ENCODE measurements at regions not wholly inside any gene's neighbourhood (a gene's known extent, or its start where the extent isn't known, plus 50 kb on each side); places are given as distances from the start of the nearest gene placed in this dataset.

DNA sequence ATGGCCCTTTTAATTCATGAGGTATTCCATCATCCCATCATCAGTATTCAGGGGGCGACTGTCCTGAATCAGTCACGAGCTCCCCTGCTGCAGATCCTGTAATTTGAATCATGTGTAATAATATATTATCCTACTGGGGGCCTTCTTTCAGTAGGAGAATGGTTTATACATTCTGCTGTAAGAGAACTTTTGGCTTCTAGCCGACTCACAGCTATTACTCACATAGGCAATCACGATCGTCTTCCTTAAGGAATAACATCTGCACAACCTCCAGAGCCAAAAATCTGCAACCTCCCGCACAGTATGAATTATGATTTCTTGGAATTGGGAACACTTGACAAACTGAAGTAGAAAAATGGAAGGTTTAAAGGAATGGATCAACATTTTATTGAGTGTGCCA is 343.0 kb downstream of the USP25 start:
- DNase-seq (ENCODE audit: low read depth), result no peak

DNA sequence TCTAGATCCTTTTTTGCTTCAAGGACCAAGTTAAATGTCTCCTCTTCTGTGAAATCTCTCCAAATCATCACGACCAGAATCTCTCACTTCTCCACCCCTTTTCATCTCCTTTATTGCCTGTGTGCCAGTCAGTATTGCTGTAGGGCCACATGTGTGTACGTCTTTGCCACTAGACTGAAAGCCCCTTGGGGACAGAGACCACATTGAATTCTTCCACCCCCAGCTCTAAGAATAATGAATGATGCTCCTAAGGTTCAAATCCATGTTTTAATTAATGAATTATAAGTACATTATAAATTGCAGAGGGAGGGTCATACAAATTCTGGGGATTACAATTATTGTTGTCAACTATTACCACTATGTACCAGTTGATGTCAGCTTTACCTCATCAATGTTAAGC is 343.8 kb downstream of the USP25 start:
- no peak for DNase-seq (ENCODE audit: low read depth)

DNA sequence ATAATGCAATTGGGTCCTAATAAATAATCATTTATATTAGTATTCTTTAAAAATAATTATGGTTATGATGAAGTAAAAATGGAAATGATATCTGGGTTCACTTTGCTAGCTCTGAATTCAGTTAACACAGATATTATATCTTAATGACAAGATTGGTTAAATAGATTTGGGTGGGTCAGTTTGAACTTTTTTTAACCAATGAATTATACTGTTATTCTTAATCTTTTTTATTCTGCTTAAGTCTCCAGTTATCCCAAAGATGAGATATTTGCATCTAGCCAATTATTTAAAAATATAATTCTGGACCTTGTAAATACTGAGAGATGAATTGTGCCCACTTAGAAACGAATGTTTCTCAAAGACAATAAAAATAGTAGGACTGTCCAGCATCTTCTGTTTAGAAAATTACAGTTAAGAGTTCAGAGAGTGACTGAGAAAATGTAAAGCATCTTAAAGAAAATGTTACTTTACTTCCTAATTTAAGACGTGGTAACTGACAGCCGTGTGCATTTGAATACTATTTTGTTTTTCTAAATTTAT is 345.2 kb downstream of the USP25 start:
- no peak for DNase-seq (ENCODE audit: low read depth)

DNA sequence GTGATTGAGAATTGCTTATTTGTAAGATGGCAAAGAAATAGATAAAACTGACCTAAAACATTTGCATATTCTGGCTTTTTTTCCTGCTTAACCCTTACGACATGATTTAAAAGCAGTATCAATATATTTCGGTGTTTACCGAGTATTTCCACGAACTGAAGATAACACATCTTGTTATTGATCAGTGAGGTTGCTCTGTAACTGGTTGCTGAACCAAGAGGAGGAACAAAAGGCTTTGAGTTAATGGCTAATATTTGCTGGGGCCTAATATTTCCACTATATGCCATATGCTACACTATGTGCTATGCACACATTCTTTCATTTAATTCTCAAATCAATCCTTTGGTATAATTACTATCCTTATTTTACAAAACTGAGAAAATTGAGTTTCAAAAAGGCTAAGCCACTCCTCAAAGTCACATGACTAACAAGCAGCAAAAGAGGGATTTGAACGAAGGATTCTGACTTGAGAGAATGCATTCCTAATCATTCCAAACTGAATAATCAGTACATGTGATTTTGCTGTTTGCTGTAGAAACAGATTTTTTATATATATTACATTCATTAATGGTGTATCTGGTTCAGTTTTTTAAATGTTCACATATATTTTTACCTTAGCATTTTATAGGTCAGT is 346.0 kb downstream of the USP25 start:
- no peak for DNase-seq (ENCODE audit: low read depth)

DNA sequence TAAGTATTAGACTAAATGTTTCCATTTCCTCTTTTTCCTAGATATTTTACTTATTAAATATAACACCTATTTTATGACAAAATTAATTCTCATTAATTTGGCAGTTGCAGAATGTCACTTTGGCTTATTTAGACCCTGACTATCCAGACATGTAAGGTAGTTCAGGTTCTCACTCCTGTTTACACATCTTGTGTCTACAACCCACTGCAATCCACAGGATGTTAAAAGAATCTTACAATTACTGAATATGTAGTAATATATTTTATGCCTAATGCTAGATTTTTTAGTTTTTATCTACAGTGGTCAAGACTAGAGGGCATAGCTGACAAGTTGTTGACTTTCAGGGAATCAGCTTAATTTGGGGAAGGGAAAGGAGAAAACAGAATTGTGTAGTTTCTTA is 346.7 kb downstream of the USP25 start:
- DNase-seq (ENCODE audit: low read depth), result no peak

DNA sequence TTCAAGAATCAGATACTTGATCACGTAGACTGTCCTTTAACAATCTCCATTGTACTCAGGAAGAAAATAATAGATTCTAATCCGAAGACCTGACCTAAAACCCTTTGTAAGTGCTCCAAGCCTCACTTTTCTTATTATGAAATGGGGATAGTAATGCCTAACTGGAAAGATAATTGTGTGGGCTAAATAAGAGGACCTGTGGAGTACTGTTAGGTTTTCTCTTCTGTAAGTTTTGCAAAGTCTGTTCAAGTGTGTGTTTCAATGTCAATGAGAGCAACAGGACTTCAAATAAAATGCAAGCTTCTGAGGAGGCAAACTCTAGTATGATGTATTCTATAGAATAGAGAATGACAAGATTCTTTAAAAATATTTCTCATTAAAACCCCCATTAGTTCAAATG is 348.6 kb downstream of the USP25 start:
- no peak for DNase-seq (ENCODE audit: low read depth)

DNA sequence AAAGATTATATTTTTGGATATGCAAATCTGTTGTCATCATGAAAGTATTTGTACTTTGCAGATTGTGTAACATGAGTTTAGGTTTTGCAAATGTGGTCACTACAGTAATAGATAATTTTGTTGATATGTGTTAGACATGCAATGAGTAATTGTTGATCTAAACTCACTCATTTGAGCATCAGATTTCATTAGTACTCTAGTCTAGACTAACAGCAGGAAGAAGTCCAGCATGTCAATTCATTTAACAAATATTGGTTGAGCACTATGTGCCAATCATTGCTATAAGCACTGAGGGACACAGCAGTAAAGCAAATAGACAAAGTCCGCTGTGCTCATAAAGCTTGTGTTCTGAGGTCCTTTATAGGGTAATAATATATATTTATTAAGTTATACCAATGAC is 350.0 kb downstream of the USP25 start:
- no peak for DNase-seq (ENCODE audit: low read depth)

DNA sequence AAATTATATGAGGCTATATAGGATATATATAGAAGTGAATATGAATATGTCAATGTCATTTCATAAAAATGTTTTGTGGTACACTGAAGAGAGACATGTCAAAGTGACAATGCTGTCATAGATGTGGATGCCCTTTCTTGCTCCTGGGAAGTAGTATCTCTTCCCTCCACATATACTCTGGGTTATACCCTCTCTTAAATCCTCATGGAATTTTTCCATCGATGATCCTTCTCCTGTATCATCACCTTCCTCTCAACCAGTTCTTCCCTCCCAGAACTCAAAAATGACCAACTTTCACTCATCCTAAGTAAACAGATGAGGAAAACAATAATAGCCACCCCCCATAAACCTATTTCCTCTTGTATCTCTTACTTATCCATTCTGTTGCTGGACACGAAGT is 351.5 kb downstream of the USP25 start:
- DNase-seq (ENCODE audit: low read depth), result no peak

DNA sequence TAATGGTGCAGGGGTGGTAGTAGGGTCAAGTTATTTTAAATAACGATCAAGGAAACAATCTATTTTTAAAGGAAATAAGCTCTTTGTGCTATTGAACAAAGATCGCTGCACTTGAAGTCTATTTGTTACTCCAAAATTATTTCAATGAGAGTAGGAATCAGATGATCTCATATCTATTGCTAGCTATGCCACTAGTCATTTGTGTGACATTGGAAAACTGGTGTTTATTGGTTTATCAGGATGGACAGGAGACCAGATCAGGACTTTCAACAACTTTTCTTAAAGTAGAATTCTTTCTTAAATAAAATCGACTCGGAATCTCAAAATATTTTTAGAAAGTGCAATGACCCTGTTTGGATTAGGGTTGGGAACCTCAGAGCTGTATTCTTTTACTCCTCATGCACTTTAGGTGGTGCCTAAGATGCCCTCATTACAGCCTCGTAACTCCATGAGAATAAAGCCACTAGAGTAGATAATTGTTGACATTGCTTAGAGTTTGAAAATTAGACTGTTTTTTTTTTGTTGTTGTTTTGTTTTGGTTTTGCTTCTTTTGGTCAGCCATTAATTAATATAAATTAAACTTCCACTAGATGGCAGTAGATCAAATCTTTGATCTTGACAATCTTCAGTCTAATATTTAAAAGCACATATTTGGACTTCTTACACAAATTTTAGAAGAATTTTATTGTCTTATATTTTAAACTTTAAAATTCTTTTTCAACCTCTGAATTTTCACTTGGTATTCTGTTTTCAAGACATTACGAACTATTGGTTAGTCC is 352.4 kb downstream of the USP25 start:
- DNase-seq (ENCODE audit: low read depth), result no peak

DNA sequence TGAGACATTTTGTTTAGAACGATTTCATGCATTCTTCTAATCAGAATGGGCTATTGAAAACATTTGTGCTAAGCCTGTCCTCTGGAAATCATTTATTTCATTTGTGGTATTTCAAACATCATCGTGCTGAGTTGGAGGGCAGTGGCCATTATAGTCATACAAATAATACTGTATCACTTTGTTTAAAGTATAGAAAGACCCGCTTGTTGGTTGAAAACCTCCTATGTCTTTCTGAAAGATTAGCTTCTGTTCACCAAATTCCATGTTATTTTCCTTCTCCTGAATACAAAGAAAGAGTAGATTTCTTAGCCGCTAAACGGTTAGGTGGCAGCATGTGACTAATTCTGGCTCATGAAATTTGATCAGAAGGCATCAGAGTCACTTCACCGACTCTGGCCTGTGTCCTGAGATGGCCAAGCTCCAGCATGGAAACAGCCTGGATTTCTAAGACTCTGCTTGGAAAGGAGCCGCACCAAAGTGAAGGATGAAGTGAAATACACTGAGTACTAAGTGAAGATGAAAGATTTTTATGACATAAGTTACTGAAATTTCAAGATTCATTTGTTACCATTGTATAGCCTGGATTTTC is 355.1 kb downstream of the USP25 start:
- peak; percentile 15 for DNase-seq (ENCODE audit: low read depth)

DNA sequence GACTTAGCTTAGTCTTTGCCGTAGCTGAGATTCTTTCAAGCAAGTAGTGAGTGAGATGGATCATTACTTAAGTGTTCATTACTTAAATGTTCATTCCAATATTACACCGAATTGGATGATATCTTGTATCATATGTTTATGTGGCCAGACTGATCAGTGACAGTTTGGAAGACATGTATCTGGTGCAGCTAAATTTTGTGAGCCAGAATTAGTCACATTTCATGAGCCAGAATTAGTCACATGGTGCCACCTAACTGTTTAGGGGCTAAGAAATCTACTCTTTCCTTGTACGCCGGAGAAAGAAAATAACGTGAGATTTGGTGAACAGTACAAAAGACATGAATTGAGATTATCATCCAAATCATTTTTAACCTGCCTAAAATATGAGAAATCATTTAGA is 355.6 kb downstream of the USP25 start:
- DNase-seq (ENCODE audit: low read depth), result no peak

DNA sequence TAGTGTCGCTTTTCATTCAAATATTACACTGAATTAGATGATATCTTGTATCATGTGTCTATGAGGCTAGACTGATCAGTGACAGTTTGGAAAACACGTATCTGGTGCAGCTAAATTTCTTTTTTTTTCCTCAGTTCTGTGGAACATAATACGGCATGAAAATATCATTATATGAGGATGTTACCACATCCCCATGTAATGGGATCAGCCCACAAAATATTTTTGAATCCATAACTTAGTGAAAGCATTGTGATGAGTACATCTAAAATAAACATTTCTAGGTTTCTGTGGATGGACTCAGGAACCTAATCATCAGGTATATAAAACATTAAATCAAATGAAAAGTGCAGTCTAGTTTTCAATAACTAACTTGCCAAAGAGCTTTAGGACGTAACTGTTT is 356.3 kb downstream of the USP25 start:
- no peak for DNase-seq (ENCODE audit: low read depth)

DNA sequence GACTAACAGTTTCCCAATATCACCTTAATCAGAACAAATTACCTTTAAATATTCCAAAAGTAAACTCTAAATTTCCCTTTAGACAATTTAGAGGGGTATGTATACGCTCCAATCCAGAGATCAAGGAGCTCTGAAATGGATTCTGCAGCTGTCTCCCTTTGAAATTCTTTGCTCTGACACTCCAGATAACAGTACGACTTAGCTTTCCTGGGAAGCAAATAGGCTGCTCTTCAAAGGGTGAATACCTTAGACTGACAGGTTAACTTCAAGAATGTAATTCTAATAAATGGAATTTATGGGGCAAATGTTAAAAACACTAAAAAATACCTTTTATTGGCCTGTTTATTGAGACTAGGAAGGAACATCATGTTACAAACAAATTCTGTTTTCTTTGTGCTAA is 357.2 kb downstream of the USP25 start:
- no peak for DNase-seq (ENCODE audit: low read depth)

DNA sequence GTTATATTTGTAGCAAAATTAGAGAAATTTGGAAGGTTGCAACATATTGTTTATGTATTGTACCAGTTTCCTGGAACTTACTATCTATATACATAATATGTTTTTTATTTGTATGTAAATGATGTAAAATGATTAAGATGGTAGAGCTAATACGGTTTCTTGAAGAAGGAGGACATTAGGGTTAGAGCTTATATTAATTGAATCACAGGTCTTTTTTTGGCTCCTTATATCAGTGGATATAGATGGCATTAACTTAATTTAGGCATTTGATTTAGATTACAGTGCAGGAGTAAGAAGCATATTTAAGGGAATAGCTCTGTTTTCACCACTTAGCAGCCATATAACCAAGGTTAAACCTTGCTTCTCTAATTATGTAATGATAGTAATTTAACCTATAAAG is 357.7 kb downstream of the USP25 start:
- DNase-seq (ENCODE audit: low read depth), result no peak

DNA sequence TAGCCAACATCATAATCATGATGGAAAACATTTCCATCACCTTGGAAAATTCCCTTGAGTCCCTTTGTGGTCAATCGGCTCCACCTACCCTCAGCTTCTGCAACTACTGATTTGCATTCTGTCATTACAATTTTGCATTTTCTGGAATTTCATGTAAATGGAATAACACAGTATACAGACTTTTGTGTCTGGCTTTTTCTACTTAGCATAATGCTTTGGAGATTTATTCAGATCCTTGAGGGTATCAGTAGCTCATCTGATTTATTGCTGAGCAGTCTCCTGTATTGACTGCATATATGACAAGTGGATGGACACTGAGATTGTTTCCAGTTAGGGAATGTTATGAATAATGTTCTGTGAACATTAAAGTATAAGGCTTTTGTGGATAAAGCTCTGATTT is 358.3 kb downstream of the USP25 start:
- DNase-seq (ENCODE audit: low read depth), result no peak

DNA sequence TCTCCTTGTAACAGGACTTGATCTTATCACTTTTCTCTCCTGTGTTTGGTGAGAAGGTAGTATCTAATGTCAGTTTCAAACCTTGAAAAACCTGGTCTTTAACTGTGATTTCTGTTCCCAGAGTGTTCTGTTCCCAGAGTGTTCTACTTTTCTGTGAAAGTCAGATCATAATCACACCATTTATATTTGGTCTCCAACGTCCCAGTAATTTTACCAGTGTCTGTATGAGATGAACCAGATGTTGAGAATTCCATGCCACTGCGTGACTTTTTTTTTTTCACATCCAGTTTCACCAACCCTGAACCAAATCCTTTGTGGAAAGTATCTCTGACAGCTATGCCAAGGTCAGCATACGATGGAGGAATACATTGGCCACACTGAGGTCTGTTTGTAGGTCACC is 365.2 kb downstream of the USP25 start:
- DNase-seq (ENCODE audit: low read depth), result no peak

DNA sequence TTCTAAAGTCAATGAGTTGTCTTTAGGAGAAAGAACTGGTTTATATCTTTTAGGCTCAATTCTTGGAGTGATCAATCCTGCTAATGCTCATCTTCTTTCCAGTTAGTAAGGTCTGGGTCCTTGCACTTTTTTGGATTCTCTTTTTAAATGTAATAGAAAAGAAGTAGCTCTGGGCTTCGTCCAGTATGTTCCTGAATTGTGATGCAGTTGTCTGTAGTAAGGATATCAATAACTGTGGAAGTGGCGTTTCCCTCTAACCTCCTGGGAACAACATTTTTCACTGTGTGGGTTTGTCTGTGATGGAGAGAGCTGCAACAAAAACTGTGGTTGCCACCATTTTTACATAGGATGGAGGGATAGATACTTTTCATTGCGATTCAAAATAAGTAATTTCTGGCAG is 367.2 kb downstream of the USP25 start:
- no peak for DNase-seq (ENCODE audit: low read depth)

DNA sequence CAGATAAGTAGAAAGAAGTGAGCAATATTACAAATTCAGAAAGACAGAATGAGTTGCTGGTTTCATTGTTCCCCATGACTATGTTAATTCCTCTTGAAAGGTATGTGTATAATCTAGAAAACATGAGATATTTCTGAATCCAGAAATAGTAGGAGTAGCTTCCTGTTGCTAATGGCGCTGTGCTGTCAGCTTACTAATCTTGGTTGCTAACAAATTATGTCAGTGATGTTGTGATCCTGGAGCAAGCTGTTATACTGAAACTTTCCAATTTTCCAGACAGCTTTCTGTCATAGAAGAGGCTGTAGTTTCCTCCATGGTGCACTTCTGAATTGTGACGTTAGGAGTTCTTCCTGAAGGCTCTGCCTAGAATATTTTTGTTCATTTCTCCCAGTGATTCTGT is 372.3 kb downstream of the USP25 start:
- DNase-seq (ENCODE audit: low read depth), result no peak

DNA sequence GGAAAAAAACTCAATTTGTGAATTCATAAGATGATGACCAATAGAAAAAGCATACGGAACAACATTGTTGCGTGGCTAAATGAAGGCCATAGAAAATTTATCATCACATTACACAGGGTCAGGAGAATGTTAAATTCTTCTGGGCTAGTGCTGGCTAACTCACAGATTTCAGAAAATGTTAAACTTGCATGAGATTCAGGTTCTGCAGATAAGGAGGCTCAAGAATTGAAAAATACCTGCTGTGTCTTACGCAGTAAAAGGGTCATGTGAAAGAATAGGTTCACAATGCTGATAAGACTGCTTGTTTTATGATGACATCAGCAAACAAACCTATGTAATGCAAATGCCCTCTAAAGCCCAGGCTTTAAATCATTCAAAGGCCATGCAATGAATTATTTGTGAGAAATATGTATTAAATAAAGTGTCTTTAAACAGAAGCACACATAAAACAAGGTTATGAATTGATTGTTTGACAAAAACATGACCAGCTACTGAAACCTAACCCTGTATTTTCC is 378.8 kb downstream of the USP25 start:
- no peak for DNase-seq (ENCODE audit: low read depth)

DNA sequence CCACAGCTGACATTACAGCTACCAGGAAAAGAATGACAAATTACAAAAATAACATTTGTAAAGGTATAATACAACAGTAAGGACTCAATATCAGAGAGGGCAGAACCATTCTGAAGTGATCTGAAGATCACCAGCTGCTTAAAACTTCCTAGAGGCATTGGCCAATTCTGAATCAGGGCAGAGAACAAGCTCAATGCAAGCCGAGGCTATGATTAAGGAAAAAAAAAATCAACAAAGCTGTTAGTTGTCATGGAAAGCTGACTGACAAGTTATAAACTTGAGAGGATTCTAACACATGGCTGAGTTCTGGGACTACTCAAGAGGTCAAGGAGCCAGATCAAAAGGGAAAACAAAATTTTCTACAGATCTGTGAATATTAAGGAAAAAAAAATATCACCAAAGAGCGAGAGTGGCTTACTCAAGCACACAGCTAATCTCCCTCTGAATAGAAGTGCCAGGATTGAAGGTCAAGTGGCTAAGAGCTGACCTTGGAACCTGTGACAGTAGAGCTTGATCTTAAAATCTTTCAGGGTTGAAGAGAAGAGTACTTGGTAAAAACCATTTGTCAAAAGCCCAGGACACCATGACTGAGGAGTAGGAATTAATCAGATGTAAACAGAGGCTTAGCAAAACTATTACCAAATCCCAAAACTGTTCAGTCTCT is 383.4 kb downstream of the USP25 start:
- no peak for DNase-seq (ENCODE audit: low read depth)

DNA sequence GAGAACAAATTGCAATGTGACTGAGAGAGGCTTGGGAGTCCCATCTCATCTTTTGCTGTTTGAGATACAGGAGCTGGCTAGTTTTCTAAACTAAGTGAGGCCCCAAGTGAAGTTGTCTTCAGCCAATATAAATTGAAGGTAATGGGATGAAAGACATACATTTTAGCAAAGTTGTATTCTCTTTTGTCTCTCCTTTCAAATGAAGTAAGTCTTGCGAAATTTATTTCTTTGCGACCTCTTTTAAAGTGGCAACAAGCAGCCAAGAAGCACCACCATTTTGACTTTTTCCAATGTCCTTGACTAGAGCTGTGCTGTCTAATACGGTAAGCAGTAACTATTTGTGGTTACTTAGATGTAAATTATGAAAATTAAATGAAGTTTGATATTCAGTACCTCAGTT is 385.7 kb downstream of the USP25 start:
- DNase-seq (ENCODE audit: low read depth), result no peak

DNA sequence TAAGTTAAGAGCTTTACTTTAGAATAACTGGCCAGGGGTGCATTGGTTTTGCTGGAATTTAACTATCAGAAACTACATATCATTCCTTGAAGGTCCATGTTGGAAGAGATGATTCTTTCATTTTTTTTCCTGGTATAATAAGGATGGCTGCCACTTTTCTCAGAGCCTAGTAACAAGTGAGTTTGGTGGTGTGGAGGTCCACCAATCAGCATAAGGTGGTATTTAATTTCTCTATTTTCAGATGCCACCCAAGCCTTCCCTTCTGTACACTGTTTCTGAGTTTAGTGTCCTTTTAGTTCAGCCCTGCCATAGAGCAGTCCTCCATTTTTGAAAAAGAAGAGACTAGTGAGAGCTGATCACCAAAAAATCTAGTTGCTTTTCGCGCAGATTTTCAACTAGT is 386.3 kb downstream of the USP25 start:
- no peak for DNase-seq (ENCODE audit: low read depth)
